ENCODE measurements at regions not wholly inside any gene's neighbourhood (a gene's known extent, or its start where the extent isn't known, plus 50 kb on each side); places are given as distances from the start of the nearest gene placed in this dataset.

DNA sequence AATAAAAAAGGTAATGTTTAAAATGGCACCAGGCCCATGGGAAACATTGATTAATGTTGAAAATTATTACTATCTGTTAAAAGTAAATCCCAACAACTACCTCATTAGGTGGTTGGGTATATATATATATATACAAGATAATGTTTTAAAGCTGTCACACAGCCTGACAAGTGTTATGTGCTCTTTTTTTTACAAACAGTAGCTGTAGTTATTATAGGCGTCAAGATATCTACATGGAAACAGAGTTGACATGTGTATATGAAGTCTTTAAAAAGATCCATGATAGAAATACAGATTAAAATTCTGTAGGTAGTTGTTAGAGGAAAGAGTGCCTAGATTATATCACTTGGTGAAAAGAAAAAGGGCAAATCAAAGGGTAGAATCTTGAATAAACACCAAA, 279.9 kb downstream of the SLITRK6 start:
- TF ChIP-seq, protein P1, sequence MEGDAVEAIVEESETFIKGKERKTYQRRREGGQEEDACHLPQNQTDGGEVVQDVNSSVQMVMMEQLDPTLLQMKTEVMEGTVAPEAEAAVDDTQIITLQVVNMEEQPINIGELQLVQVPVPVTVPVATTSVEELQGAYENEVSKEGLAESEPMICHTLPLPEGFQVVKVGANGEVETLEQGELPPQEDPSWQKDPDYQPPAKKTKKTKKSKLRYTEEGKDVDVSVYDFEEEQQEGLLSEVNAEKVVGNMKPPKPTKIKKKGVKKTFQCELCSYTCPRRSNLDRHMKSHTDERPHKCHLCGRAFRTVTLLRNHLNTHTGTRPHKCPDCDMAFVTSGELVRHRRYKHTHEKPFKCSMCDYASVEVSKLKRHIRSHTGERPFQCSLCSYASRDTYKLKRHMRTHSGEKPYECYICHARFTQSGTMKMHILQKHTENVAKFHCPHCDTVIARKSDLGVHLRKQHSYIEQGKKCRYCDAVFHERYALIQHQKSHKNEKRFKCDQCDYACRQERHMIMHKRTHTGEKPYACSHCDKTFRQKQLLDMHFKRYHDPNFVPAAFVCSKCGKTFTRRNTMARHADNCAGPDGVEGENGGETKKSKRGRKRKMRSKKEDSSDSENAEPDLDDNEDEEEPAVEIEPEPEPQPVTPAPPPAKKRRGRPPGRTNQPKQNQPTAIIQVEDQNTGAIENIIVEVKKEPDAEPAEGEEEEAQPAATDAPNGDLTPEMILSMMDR (IDR thresholded peaks at IDR 0.05) = no peak
- no peak for TF ChIP-seq EZH2 (IDR thresholded peaks at IDR 0.05; ENCODE audit: borderline replicate concordance, insufficient read depth, low read depth, low read length, poor library complexity, severe bottlenecking)

Measured in B cell (primary cell).